Astrocyte of the cerebellum (primary cell): ENCODE measurements at regions not wholly inside any gene's neighbourhood (a gene's known extent, or its start where the extent isn't known, plus 50 kb on each side); places are given as distances from the start of the nearest gene placed in this dataset.
"Not testable (repeated sequence)": the region's sequence is repeated elsewhere in the genome, so short reads cannot be mapped to it uniquely, and the experiment has no call there.

Experiments used
- DNase-seq: peaks from one replicate; pipeline ENCODE4 v3.0.0-alpha.2; 2011; ENCODE audit warnings: low read depth
- H3K4me3 ChIP-seq: 2 replicates; pipeline ENCODE4 v1.5.1; 2011; ENCODE audit warnings: mild to moderate bottlenecking, low read depth, low read length, moderate library complexity
- in situ Hi-C: cut with HindIII; loops from 2 replicates; pipeline ENCODE4 v1.10.0; 2017; ENCODE audit warnings: low sequenced_read_pairs
- TF ChIP-seq, protein P1 (sequence below): IDR thresholded peaks from 2 replicates; pipeline ENCODE4 v1.5.1; 2012; ENCODE audit warnings: low read length, low read depth, moderate library complexity, mild to moderate bottlenecking; ENCODE audit errors: missing control alignments

DNA sequence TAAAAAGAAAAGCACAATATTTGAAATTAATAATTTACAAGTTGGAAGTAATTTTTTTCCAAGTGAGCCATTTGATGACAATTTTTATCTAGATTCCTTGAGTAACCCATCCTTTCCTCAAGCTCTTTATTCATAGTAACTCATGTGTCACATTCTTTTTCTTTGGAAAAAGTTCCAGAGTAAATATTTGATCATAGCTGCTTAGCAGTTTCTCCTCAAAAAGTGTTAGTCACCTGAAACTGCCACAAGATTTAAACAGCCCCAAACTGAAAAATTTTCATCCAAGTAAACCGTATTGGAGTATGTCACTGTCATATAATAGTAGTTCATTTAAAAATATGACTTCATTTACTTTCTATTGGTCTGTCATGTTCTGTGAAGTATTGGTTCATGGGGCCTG, 94.6 kb upstream of the CASK start:
- TF ChIP-seq, protein P1, sequence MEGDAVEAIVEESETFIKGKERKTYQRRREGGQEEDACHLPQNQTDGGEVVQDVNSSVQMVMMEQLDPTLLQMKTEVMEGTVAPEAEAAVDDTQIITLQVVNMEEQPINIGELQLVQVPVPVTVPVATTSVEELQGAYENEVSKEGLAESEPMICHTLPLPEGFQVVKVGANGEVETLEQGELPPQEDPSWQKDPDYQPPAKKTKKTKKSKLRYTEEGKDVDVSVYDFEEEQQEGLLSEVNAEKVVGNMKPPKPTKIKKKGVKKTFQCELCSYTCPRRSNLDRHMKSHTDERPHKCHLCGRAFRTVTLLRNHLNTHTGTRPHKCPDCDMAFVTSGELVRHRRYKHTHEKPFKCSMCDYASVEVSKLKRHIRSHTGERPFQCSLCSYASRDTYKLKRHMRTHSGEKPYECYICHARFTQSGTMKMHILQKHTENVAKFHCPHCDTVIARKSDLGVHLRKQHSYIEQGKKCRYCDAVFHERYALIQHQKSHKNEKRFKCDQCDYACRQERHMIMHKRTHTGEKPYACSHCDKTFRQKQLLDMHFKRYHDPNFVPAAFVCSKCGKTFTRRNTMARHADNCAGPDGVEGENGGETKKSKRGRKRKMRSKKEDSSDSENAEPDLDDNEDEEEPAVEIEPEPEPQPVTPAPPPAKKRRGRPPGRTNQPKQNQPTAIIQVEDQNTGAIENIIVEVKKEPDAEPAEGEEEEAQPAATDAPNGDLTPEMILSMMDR: no peak
- H3K4me3 ChIP-seq: no peak overlapping the region
- no peak for DNase-seq
- in situ Hi-C loops: no loop called here

DNA sequence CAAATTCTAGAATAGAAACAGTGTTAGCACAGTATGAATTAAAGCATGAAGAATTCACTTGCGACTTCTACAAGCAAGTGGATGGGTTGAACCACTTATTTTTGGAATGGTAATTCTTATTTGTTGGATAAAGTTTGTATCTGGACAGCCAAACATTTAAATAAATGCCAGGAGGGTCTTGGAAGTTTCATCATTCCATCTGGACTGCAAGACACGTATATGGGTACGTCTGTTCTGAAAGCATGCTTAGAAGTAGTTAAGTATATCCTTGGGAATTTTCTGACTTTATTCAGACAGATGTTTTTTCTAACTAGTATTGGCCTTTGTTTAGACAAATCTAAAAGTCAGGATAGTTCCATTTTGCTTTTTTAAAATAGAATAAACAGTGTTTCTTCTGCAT, 77.5 kb upstream of the CASK start:
- in situ Hi-C loops: no loop called here
- TF ChIP-seq, protein P1: no peak
- no peak for DNase-seq
- H3K4me3 ChIP-seq: no peak overlapping the region

DNA sequence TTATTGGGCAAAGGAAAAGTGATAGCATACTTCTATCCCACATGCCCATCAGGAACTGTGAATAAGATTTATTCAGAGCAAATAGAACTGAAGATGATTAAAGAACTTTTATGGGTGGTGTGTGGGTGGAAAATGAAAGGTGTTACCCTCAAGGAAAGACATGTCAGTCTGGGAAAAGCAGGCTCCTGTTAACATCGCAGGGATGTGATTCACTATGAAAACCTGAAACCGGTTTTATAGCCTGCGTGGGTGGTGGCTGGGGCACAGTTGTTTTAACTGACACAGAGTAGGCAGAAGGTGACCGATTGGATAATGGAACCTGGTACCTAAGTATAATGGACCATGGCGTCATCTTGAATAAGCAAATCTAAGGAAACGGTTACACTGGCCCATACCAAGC, 61.3 kb upstream of the CASK start:
- TF ChIP-seq, protein P1: no peak
- H3K4me3 ChIP-seq: no peak overlapping the region
- DNase-seq: no peak
- in situ Hi-C loops: no loop called here

DNA sequence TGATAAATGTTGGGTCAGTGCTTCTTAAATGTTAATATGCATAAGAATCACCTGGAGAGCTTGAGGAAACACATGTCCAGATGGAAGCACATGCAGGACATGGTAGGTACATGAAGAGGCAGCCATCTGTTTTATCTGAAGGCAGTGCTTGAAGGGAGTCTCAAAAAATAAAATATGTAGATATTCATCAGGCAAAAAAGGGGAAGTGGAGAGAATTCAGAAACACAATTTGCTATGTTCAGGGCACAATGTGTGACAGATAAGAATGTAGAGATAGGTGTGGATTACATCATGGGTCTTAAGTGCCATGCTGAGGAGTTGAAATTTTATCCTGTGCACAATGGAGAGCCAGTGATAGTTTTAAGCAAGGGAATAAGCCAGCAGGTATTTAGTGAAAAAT, 59.6 kb upstream of the CASK start:
- TF ChIP-seq, protein P1: no peak
- in situ Hi-C loops: no loop called here
- no peak for DNase-seq
- no peak overlapping the region for H3K4me3 ChIP-seq

DNA sequence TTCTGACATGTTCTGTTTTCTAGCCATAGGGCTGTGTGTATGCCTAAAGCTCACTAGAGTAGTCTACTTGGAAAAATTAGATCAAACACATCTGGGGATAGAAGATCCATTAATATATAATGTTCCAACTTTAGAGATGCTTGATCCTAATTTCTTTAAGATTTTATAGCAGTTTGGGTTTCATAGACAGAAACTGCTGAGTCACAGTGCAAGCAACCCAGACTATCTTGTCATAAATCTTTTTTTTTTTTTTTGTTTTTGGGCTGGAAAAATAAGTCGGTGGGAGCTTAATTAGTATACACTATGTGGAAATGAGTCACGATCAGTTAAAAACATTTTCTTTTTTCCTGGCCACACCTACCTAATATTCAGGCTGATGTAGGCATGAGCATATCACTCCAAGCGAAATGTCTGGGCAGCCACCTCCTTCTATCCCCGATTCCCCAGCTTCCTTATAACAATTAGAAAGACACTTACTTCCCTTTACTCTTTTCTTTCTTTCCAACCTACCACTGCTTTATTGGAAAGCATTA, 58.2 kb upstream of the CASK start:
- TF ChIP-seq, protein P1: no peak
- no peak for DNase-seq
- in situ Hi-C loops: no loop called here
- H3K4me3 ChIP-seq: no peak overlapping the region

DNA sequence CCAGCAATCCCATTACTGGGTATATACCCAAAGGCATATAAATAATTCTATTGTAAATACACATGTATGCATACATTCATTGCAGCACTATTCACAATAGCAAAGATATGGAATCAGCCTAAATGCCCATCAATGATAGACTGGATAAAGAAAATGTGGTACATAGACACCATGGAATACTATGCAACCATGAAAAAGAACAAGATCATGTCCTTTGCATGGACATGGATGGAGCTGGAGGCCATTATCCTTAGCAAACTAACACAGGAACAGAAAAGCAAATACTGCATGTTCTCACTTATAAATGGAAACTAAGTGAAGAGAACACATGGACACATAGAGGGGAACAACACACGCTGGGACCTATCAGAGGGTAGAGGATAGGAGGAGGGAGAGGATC, 51.3 kb upstream of the CASK start:
- DNase-seq, in situ Hi-C loops, H3K4me3 ChIP-seq: not testable (repeated sequence)

DNA sequence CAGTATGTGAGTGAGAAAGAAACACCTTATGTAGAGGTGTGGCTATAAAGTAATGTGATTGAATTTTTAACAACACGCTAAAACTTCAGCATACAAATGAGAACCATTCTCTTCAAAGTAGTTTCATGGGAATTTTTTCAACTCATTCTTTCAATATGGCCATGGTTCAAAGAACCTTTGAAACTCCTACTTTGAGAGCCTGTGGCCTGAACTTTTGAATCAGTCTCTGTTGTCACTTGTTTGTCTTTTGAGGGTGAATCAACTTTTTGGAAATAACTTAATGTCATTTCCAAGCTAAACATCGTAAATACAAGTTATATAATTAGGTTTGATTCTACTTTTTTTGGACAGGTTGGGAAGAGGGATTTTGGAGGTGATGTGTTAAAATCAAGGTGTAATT, 49.9 kb upstream of the CASK start:
- DNase-seq: no peak
- TF ChIP-seq, protein P1: no peak
- H3K4me3 ChIP-seq: no peak overlapping the region
- in situ Hi-C loops: no loop called here
